ENCODE measurements at regions not wholly inside any gene's neighbourhood (a gene's known extent, or its start where the extent isn't known, plus 50 kb on each side); places are given as distances from the start of the nearest gene placed in this dataset.
"Not testable (repeated sequence)": the region's sequence is repeated elsewhere in the genome, so short reads cannot be mapped to it uniquely, and the experiment has no call there.

DNA sequence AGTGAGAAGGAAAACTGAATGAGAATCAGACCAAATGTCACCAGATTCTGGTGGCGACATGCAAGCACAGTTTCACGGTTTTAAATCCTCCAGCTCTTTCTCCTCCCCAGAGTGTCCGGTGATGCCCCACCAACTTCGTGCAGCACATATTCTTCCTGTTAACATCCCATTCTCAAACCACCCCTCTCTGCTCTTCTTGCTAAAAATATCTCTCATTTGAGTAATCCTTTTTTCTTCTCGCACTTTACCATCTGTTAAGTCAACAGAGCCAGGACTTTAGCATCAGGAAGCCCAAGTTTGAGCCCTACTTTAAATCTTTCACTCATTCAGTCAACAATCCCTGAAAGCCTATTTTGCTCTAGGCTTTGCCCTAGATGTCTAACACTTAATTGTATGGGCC, 68.2 kb upstream of the VGLL4 start:
- DNase-seq, result no peak

GRCh38 chr3:11709782-11710181, 66.1 kb upstream of the VGLL4 start:
- DNase-seq, result no peak

DNA sequence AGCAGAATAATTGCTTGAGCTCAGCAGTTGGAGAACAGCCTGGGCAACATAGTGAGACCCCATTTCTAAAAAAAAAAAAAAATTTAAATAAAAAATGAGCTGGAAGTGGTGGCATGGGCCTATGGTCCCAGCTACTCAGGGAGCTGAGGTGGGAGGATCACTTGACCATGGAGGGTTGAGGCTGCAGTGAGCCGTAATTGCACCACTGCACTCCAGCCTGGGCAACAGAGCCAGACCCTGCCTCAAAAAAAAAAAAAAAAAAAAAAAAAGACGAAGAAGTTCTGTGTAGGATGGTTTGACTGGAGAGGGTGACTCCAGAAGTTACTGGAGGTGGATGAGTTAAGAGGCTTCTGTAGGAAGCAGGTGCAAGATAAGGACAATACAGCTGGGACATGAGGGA, 63.4 kb upstream of the VGLL4 start:
- DNase-seq, result not testable (repeated sequence)

DNA sequence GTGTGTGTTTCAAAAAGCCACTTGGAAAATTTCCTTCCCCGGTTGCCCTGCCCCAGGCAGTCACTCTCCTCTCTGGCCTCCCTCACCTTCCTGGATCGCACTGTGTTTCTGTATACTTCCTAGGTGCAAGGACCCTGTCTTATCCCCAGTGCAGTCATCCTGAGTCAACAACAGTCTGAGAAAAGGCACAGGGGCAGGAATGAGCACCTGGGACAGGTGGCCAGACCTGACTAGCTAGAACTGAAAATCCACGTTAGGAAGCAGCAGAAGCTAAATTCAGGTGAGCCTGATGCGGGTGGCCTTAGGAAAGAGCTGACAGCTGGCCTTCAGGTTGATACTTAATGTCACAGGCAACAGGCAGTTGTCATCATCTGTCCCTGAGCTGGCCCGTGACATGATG, 62.9 kb upstream of the VGLL4 start:
- DNase-seq, result no peak

DNA sequence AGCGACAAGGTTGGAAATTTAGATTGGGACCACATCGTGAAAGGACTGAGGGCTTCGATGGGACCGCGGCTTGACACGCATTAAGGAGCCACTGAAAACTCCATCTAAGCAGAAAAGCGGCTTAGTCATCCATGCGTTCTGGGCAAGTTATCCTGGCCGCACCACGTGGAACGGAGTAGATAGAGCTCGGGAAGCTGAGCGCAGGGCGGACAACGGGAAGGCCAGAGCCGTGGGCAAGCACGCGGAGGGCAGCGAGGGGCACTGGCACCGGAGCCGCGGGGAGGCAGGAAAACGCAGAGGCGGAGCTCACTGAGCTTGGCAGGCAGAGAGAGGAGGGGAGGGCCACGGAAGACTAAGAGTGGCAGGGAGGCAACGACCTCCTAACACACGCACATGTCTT, 61.3 kb upstream of the VGLL4 start:
- no peak for DNase-seq

- no peak for DNase-seq
Measured at GRCh38 chr3:11703146-11703545, 59.4 kb upstream of the VGLL4 start.

DNA sequence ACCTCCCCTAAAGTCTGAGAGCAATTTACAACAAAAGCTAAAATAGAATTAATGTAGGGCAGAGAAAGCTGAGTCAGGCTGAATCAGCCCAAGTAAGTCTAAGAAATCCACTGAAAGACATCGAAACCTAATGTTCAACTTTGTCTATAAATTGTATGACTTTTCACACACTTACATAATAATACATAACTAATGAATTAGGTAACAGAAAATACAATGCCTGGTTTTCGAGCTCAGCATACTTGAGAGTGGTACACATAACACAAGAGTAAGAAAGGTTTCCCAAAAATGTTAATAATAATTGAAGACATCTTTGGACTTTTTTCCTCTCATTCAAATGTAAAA, 55.3 kb upstream of the VGLL4 start:
- no peak for DNase-seq

DNA sequence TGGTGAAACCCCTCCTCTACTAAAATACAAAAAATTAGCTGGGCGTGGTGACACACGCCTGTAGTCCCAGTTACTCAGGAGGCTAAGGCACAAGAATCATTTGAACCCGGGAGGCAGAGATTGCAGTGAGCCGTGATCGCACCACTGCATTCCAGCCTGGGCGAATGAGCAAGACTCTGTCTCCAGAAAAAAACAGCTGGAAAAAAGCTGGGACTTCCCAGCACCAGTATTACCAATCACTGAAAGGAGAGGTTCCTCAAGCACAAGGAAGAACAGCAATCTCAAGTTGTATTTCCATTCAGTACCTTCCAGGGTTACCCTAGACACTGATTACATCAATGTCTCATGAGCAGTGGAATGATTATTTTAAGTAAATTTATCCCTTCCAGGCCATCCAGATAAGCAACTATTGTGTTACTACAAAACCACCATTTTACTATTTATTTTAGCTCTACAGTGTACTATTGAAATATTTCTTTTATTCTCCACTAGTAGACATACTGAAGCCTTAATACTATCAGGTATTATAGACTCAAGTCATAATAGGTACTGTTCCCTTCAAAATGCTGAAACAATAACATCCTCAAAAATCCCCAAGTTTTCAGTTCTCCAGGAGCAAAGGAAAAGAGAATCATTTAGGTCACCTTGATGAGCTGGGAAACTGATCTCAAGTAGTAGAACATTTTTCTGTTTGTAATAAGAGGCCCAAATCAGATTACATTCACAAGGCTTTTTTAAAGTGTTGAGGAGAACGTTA, 54.8 kb upstream of the VGLL4 start:
- DNase-seq, result no peak

DNA sequence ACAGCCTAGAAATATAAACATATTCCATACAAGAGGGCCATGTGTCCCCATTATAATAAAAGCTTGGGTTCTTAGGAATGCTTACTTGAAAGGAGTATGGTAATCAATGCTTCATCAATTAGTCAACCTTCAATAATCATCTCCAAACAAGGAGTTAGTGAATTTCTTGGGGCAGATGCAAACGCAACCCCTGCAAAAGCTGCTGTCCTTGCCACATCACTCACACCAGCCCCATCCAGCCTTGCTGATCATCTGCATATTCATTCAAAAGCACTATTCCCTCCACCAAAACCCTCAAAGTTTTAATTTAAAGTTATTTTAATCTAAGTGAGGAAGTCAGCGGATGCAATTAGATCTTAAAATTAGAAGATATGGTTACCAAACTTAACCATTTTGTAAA, 54.0 kb upstream of the VGLL4 start:
- no peak for DNase-seq

DNA sequence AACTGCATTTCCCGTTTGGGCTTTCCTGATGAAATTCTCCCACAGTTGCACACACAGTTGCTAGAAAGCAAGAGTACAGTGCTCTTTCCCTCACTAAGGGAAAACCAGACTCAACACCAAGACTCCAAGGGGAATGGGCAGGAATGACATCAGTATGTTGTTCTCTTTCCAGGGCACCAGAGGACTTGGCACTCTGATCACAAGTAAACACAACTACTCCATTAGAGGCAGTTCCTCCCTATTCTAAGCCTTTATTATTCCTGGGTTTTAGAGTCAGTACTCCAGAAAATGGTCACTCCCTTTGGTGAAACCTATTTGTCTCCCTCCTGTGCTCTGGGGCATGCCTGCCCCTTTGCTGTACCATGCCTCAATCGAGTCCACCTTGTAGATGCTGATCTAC, 52.3 kb upstream of the VGLL4 start:
- DNase-seq, result no peak
